ENCODE measurements at regions not wholly inside any gene's neighbourhood (a gene's known extent, or its start where the extent isn't known, plus 50 kb on each side); places are given as distances from the start of the nearest gene placed in this dataset.

DNA sequence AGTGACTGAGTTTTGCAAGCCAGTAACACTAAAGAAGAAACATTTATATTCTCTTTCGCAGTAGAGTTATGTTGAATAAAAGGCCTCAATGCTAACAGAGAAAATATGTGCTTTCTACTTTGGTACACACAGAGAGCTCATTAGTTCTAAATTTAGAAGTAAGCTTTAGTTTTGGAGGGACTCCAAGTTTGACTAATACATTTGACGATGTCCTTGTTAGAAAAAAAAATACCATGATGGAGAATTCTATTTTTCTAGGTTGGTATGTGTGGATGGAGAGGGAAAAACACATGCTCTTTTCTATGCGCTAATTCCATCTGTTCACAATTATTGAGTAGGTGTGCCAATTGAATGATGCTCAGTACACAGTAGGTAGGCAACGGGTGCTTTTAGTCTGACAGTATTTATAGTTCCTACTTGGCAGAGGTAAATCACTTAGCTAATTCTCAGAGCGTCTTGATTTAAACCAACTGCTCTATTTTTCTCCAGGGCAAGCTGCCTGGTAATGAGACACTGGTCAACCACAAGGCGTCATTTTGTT is 327.2 kb upstream of the AKR1E2 start:
- Histone ChIP-seq H4K20me1 (ENCODE audit: insufficient read depth, poor library complexity, severe bottlenecking) (no peaks in the 10 kb centered on the region), H3K27me3 (no peaks in the 10 kb centered on the region), H3K9me2 (replicated peaks; ENCODE audit: insufficient read depth) (no peaks in the 10 kb centered on the region), H3K36me3 (replicated peaks; ENCODE audit: insufficient read depth, low read depth) (no peaks in the 10 kb centered on the region), H3K4me2 (peak overlapping the region; percentile 24), H3K27ac (peak overlapping the region; percentile 80), H3K79me2 (no peaks in the 10 kb centered on the region), H2AFZ (no peak overlapping the region), H3K4me3 (no peak overlapping the region), H3K4me1 (ENCODE audit: insufficient read depth) (peaks cover 6% of the 10 kb centered on the region), H3K9me3 (ENCODE audit: low read depth) (no peaks in the 10 kb centered on the region)
- peak; percentile 67 for DNase-seq (ENCODE audit: low spot score)
- WGBS (ENCODE audit: low lambda C conversion rate, missing lambda C conversion rate), result 54% methylated on average over 6 of the region's 6 CpGs
- TF ChIP-seq EZH2phosphoT487 (IDR thresholded peaks at IDR 0.05; ENCODE audit: low read depth, severe bottlenecking, unreplicated experiment), result no peak
- no peak for TF ChIP-seq EZH2 (IDR thresholded peaks at IDR 0.05; ENCODE audit: borderline replicate concordance)
- TF ChIP-seq, protein P1, sequence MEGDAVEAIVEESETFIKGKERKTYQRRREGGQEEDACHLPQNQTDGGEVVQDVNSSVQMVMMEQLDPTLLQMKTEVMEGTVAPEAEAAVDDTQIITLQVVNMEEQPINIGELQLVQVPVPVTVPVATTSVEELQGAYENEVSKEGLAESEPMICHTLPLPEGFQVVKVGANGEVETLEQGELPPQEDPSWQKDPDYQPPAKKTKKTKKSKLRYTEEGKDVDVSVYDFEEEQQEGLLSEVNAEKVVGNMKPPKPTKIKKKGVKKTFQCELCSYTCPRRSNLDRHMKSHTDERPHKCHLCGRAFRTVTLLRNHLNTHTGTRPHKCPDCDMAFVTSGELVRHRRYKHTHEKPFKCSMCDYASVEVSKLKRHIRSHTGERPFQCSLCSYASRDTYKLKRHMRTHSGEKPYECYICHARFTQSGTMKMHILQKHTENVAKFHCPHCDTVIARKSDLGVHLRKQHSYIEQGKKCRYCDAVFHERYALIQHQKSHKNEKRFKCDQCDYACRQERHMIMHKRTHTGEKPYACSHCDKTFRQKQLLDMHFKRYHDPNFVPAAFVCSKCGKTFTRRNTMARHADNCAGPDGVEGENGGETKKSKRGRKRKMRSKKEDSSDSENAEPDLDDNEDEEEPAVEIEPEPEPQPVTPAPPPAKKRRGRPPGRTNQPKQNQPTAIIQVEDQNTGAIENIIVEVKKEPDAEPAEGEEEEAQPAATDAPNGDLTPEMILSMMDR (IDR thresholded peaks at IDR 0.05; ENCODE audit: poor library complexity), result no peak

DNA sequence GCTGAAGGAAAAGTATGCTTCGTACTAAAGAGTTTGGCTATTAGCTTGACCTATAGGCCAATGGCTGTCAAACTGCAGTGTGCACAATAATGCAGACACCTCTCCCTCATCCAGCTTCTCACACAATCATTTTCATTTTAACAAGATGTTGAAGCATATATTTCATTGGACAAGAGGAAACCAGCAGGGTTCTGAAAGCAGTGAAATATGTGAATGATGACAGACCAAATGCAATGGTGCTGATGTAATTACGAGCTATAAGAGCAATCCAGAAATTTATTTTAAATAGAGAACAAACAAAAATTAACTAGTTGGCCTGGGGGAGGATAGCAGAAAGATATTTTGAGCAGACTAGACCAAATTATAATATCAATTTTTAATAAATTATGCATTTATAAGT is 331.5 kb upstream of the AKR1E2 start:
- H3K9me2 ChIP-seq (replicated peaks; ENCODE audit: insufficient read depth), result no peaks in the 10 kb centered on the region
- no peak overlapping the region for H3K4me3 ChIP-seq
- no peaks in the 10 kb centered on the region for H3K79me2 ChIP-seq
- no peak overlapping the region for H3K27ac ChIP-seq
- H3K4me1 ChIP-seq (ENCODE audit: insufficient read depth), result peaks cover 6% of the 10 kb centered on the region
- no peaks in the 10 kb centered on the region for H3K27me3 ChIP-seq
- no peak for DNase-seq (ENCODE audit: low spot score)
- H3K4me2 ChIP-seq, result no peak overlapping the region
- no peaks in the 10 kb centered on the region for H3K36me3 ChIP-seq (replicated peaks; ENCODE audit: insufficient read depth, low read depth)
- H2AFZ ChIP-seq, result no peak overlapping the region
- H3K9me3 ChIP-seq (ENCODE audit: low read depth), result no peaks in the 10 kb centered on the region
- 93% methylated on average over 2 of the region's 2 CpGs for WGBS (ENCODE audit: low lambda C conversion rate, missing lambda C conversion rate)
- H4K20me1 ChIP-seq (ENCODE audit: insufficient read depth, poor library complexity, severe bottlenecking), result no peaks in the 10 kb centered on the region
- no peak for TF ChIP-seq EZH2phosphoT487 (IDR thresholded peaks at IDR 0.05; ENCODE audit: low read depth, severe bottlenecking, unreplicated experiment)
- TF ChIP-seq EZH2 (IDR thresholded peaks at IDR 0.05; ENCODE audit: borderline replicate concordance), result no peak
- TF ChIP-seq, protein P1 (IDR thresholded peaks at IDR 0.05; ENCODE audit: poor library complexity), result no peak

DNA sequence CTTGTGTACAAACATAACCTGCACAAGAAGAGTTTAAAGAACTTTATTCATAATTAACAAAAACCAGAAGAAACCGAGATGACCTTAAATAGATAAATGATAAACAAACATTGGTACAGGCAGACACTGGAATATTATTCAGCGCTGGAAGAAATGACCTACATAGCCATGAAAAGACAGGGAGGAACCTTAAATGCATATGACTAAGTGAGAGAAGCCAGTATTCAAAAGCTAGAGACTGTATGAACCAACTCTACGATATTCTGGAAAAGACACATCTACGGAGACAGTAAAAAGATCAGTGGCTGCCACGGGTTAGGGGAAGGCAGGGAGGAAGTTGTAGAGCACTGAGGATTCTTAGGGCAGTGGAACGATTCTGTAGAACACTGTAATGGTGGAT is 333.8 kb upstream of the AKR1E2 start:
- Histone ChIP-seq H3K4me1 (ENCODE audit: insufficient read depth) (no peaks in the 10 kb centered on the region), H2AFZ (no peak overlapping the region), H3K4me2 (no peak overlapping the region), H3K79me2 (no peaks in the 10 kb centered on the region), H3K9me2 (replicated peaks; ENCODE audit: insufficient read depth) (no peaks in the 10 kb centered on the region), H4K20me1 (ENCODE audit: insufficient read depth, poor library complexity, severe bottlenecking) (no peaks in the 10 kb centered on the region), H3K9me3 (ENCODE audit: low read depth) (no peaks in the 10 kb centered on the region), H3K27me3 (no peaks in the 10 kb centered on the region), H3K27ac (no peak overlapping the region), H3K36me3 (replicated peaks; ENCODE audit: insufficient read depth, low read depth) (no peaks in the 10 kb centered on the region), H3K4me3 (no peak overlapping the region)
- no peak for TF ChIP-seq EZH2 (IDR thresholded peaks at IDR 0.05; ENCODE audit: borderline replicate concordance)
- TF ChIP-seq EZH2phosphoT487 (IDR thresholded peaks at IDR 0.05; ENCODE audit: low read depth, severe bottlenecking, unreplicated experiment), result no peak
- TF ChIP-seq, protein P1 (IDR thresholded peaks at IDR 0.05; ENCODE audit: poor library complexity), result no peak
- 90% methylated on average over 6 of the region's 6 CpGs for WGBS (ENCODE audit: low lambda C conversion rate, missing lambda C conversion rate)
- DNase-seq (ENCODE audit: low spot score), result no peak

DNA sequence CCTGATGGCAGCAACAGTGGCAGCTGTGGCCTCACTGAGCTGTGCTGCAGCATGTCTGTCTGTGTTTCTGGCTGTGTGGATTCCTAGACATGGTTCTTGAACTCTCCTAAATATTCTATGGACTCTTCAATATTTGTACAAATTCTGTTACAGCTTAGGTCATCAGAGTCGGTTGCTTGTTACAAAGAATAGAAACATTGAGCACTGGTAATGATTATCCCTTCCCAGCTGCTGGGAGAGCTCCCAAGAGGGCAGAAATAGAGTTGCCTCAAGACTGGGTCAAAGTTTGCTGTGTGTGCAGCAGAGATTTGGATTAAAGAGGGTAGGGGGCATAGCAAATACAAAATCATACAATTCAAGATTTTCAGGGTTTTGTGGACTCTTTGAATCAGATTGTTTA is 337.1 kb upstream of the AKR1E2 start:
- Histone ChIP-seq H3K4me2 (no peak overlapping the region), H3K4me1 (ENCODE audit: insufficient read depth) (no peaks in the 10 kb centered on the region), H3K27me3 (no peaks in the 10 kb centered on the region), H3K36me3 (replicated peaks; ENCODE audit: insufficient read depth, low read depth) (no peaks in the 10 kb centered on the region), H3K9me3 (ENCODE audit: low read depth) (no peaks in the 10 kb centered on the region), H3K4me3 (no peak overlapping the region), H3K79me2 (no peaks in the 10 kb centered on the region), H2AFZ (no peak overlapping the region), H3K9me2 (replicated peaks; ENCODE audit: insufficient read depth) (no peaks in the 10 kb centered on the region), H4K20me1 (ENCODE audit: insufficient read depth, poor library complexity, severe bottlenecking) (no peaks in the 10 kb centered on the region), H3K27ac (no peak overlapping the region)
- 43% methylated on average over 1 of the region's 1 CpG for WGBS (ENCODE audit: low lambda C conversion rate, missing lambda C conversion rate)
- DNase-seq (ENCODE audit: low spot score), result no peak
- TF ChIP-seq EZH2phosphoT487 (IDR thresholded peaks at IDR 0.05; ENCODE audit: low read depth, severe bottlenecking, unreplicated experiment) (no peak), EZH2 (IDR thresholded peaks at IDR 0.05; ENCODE audit: borderline replicate concordance) (no peak)
- TF ChIP-seq, protein P1 (IDR thresholded peaks at IDR 0.05; ENCODE audit: poor library complexity), result no peak
